Sigmoid colon (tissue), 6 donors: ENCODE measurements at regions not wholly inside any gene's neighbourhood (a gene's known extent, or its start where the extent isn't known, plus 50 kb on each side); places are given as distances from the start of the nearest gene placed in this dataset.

Source experiments
- DNase-seq: peaks from one replicate; pipeline ENCODE4 v3.0.0-alpha.2; 2019
- H3K27ac ChIP-seq, 4 donors: fragments of 200-600 bp; sonication (generic); one replicate each; pipeline ENCODE4 v1.5.1; 2016 to 2019; ENCODE audit warnings: mild to moderate bottlenecking in 1 of 4
- H3K27me3 ChIP-seq, 3 donors: fragments of 200-600 bp; sonication (generic); one replicate each; pipeline ENCODE4 v1.5.1; 2019; ENCODE audit warnings: mild to moderate bottlenecking in 1 of 3
- H3K36me3 ChIP-seq, 4 donors: fragments of 200-600 bp; sonication (generic); one replicate each; pipeline ENCODE4 v1.5.1; 2016 to 2019
- H3K4me1 ChIP-seq, 4 donors: fragments of 200-600 bp; sonication (generic); one replicate each; pipeline ENCODE4 v1.5.1; 2017 to 2019
- H3K4me3 ChIP-seq, 4 donors: fragments of 200-600 bp; sonication (generic); one replicate each; pipeline ENCODE4 v1.5.1; 2017 to 2019; ENCODE audit warnings: mild to moderate bottlenecking in 2 of 4, moderate library complexity in 1 of 4
- H3K9me3 ChIP-seq, 4 donors: fragments of 200-600 bp in 3 of 4; sonication (generic) in 3 of 4; one replicate each; pipeline versions ENCODE4 v1.5.1 to v1.6.1; 2013 to 2019
- EP300 ChIP-seq, 4 donors: sonication (generic); formaldehyde crosslinking; IDR thresholded peaks; one replicate each; pipeline ENCODE4 v1.6.1; 2017; ENCODE audit warnings: antibody characterized with exemption in 4 of 4
- POLR2A ChIP-seq, 2 donors: fragments of 450-650 bp; IDR thresholded peaks; one replicate each; pipeline ENCODE4 v1.6.1; 2016; ENCODE audit warnings: antibody characterized with exemption in 2 of 2, mild to moderate bottlenecking in 2 of 2, moderate library complexity in 2 of 2
- POLR2AphosphoS5 ChIP-seq, 4 donors: sonication (generic); formaldehyde crosslinking; IDR thresholded peaks; one replicate each; pipeline ENCODE4 v1.6.1; 2017; ENCODE audit warnings: antibody characterized with exemption in 4 of 4
- WGBS, 2 donors: extraction: QIAGEN DNeasy Blood & Tissue Kit; methylation state at CpG; one replicate each; pipeline ENCODE4 v1.1.7; 2013; 5-methylcytosine and 5-hydroxymethylcytosine counted together
- intact Hi-C: fragments of 100-400 bp; cut with DNase I; formaldehyde crosslinking; loops from one replicate; pipeline ENCODE4 v1.15.1; 2023
- TF ChIP-seq, protein P1 (sequence below), 4 experiments: fragments of 450-650 bp in 3 of 4; fragments of 200-600 bp in 1 of 4; IDR thresholded peaks; one replicate each; pipeline ENCODE4 v1.5.1; 2016 to 2019; ENCODE audit warnings: antibody characterized with exemption in 4 of 4, mild to moderate bottlenecking in 3 of 4, moderate library complexity in 2 of 4
- donor health status: healthy with polysubstance abuse.
- donor health status: healthy.

DNA sequence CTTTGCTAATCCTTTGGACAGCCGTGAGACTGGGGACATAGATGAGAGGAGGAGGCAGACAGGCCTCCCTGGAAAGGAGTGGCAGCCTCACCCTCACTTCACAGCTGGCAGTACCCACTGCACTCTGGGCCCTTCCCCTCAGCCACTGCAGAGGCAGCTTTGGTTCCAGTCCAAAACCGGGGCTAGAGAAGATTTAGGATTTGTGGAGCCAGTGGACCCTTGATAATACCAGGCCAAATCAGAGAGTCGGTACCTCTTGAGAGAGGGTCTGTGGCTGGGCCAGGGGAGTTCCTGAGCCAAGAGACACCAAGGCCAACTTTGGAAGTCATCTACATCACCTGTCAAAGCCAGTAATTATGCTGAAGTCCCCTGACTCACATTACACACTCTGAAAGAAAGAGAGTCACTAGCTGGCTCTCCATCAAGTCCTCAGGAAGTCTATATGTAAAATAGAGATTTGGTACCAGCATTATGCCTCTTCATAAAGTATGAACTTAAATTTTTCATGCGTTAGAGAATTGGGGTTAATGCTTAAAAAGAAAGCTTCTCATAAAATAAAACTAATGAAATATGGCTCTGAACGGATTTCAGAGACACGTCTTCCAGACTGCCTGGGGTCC, 244.1 kb upstream of the SEMA6D start:
- no peak overlapping the region for H3K4me3 ChIP-seq
- 81 to 84% methylated on average over 6 of the region's 6 CpGs for WGBS, 2 donors
- DNase-seq = no peak
- no peaks in the 10 kb centered on the region for H3K27me3 ChIP-seq
- H3K27ac ChIP-seq = peak overlapping the region in 3 of 4 donors; percentile 10 to 49 (median 20)
- no peaks in the 10 kb centered on the region for H3K9me3 ChIP-seq
- no peak for TF ChIP-seq POLR2AphosphoS5 (IDR thresholded peaks at IDR 0.05)
- intact Hi-C loops = loop anchor here (10.0 kb wide), 2 partner anchors 278 to 512 kb away; no protein-coding TSS in a partner anchor
- H3K4me1 ChIP-seq = peaks cover 0 to 20% (median 11%) of the 10 kb centered on the region in 4 donors
- no peaks in the 10 kb centered on the region for H3K36me3 ChIP-seq

DNA sequence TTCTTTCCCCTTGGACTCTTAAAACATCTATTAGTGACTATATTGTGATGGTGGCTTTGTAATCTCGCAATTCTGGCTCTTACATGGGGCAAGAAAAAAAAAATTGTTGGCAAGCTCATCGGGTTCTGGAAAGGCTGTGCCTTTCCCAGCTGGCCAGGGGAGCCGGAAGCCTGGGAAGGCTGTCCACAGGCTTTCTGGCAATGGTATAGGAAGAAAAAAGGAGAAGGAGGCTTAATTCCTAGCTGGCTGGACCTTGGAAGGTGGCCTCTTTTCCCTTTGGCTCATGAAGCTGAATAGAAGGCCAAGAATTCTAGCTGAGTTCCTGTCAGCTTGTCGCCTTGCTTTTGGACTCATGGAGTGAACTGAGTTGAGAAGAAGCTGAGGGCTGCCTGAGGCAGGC, 243.5 kb upstream of the SEMA6D start:
- Histone ChIP-seq H3K36me3 (no peaks in the 10 kb centered on the region), H3K27me3 (no peaks in the 10 kb centered on the region), H3K27ac (peak overlapping the region in 3 of 4 donors; percentile 10 to 49 (median 20)), H3K9me3 (no peaks in the 10 kb centered on the region), H3K4me1 (peaks cover 0 to 20% (median 11%) of the 10 kb centered on the region in 4 donors), H3K4me3 (no peak overlapping the region)
- WGBS, 2 donors = 67 to 81% methylated on average over 4 of the region's 4 CpGs
- intact Hi-C loops = loop anchor here (10.0 kb wide), 2 partner anchors 279 to 511 kb away; no protein-coding TSS in a partner anchor
- DNase-seq = peak; percentile 81
- TF ChIP-seq EP300 (IDR thresholded peaks at IDR 0.05) = no peak
- TF ChIP-seq POLR2AphosphoS5 (IDR thresholded peaks at IDR 0.05) = peak in 3 of 4 donors; percentile 47 to 51 (median 49)

DNA sequence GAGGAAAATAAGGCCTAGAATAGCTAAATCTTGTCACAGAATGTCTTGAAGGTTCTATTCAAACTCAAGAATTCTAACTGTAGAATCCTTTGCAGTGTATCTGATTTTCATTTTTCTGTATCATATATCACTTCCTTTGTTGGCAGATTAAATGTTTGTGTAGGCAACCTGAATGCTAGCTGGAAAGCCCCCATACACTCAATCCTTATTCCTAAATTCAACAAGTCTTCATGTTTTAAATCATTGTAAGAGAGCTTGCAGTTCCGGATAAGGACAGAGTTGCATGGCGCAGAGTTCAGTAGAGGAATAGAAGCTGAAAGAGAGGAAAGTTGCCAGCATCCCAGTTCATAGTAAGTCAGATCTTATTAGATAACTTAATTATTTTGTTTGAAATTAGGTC, 242.0 kb upstream of the SEMA6D start:
- Histone ChIP-seq H3K9me3 (no peaks in the 10 kb centered on the region), H3K4me1 (peaks cover 0 to 20% (median 11%) of the 10 kb centered on the region in 4 donors), H3K27me3 (no peaks in the 10 kb centered on the region), H3K27ac (no peak overlapping the region), H3K4me3 (no peak overlapping the region), H3K36me3 (no peaks in the 10 kb centered on the region)
- DNase-seq = no peak
- intact Hi-C loops = loop anchor here (10.0 kb wide), 2 partner anchors 281 to 509 kb away; no protein-coding TSS in a partner anchor
- TF ChIP-seq, protein P1, sequence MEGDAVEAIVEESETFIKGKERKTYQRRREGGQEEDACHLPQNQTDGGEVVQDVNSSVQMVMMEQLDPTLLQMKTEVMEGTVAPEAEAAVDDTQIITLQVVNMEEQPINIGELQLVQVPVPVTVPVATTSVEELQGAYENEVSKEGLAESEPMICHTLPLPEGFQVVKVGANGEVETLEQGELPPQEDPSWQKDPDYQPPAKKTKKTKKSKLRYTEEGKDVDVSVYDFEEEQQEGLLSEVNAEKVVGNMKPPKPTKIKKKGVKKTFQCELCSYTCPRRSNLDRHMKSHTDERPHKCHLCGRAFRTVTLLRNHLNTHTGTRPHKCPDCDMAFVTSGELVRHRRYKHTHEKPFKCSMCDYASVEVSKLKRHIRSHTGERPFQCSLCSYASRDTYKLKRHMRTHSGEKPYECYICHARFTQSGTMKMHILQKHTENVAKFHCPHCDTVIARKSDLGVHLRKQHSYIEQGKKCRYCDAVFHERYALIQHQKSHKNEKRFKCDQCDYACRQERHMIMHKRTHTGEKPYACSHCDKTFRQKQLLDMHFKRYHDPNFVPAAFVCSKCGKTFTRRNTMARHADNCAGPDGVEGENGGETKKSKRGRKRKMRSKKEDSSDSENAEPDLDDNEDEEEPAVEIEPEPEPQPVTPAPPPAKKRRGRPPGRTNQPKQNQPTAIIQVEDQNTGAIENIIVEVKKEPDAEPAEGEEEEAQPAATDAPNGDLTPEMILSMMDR (IDR thresholded peaks at IDR 0.05) = no peak
- TF ChIP-seq EP300 (IDR thresholded peaks at IDR 0.05) = no peak
- no peak for TF ChIP-seq POLR2A (IDR thresholded peaks at IDR 0.05)
- TF ChIP-seq POLR2AphosphoS5 (IDR thresholded peaks at IDR 0.05) = no peak
- 93 to 97% methylated on average over 2 of the region's 2 CpGs for WGBS, 2 donors

DNA sequence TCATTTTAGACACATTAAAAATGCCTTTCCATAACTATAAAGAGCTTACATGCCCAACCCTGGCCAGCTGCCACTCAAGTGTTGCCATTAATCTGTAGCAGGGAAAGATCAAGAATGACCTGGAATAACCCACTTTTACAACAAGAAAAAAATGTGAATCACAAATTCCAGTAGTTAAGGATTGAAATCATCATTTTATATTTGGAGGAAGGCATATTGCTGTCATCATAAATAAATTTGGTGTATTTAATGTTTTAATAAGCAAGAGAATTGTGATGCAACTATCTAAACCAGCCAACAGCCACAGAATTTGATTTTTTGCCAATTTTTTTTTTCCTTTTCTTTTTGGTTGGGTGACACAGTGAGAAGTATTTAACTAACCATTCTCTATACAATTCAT, 240.0 kb upstream of the SEMA6D start:
- H3K36me3 ChIP-seq = no peaks in the 10 kb centered on the region
- TF ChIP-seq POLR2A (IDR thresholded peaks at IDR 0.05) = no peak
- TF ChIP-seq, protein P1 (IDR thresholded peaks at IDR 0.05) = no peak
- H3K27me3 ChIP-seq = no peaks in the 10 kb centered on the region
- intact Hi-C loops = loop anchor here (10.0 kb wide), 2 partner anchors 283 to 507 kb away; no protein-coding TSS in a partner anchor
- no peak for DNase-seq
- H3K4me3 ChIP-seq = no peak overlapping the region
- H3K9me3 ChIP-seq = no peaks in the 10 kb centered on the region
- H3K4me1 ChIP-seq = peaks cover 0 to 20% (median 11%) of the 10 kb centered on the region in 4 donors
- no peak overlapping the region for H3K27ac ChIP-seq

DNA sequence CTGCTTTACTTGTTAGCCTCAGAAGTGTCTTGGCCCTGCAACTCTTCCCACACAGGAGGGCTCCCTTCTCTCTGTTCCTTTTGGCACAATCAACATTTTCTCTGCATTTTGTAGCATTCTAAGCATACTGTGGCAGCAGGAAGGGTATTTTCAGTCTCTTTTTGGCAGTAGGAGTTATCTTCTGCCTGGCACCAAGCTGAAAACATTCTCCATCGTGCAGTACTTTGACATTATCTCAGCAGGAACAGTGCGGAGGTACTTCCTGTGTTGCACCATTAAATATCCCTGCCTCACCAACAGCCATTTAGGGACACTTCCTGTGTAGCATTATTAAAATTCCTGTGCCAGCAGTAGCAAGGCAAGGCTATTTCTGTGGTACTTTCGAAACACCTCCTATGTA, 233.2 kb upstream of the SEMA6D start:
- TF ChIP-seq, protein P1 (IDR thresholded peaks at IDR 0.05) = no peak
- TF ChIP-seq POLR2AphosphoS5 (IDR thresholded peaks at IDR 0.05) = no peak
- TF ChIP-seq EP300 (IDR thresholded peaks at IDR 0.05) = no peak
- no peak for TF ChIP-seq POLR2A (IDR thresholded peaks at IDR 0.05)
- H3K36me3 ChIP-seq = no peaks in the 10 kb centered on the region
- WGBS, 2 donors = 71 to 88% methylated on average over 3 of the region's 3 CpGs
- no peaks in the 10 kb centered on the region for H3K27me3 ChIP-seq
- no peaks in the 10 kb centered on the region for H3K9me3 ChIP-seq
- H3K4me3 ChIP-seq = no peak overlapping the region
- no peak overlapping the region for H3K27ac ChIP-seq
- H3K4me1 ChIP-seq = no peaks in the 10 kb centered on the region
- DNase-seq = no peak
- intact Hi-C loops = no loop called here

DNA sequence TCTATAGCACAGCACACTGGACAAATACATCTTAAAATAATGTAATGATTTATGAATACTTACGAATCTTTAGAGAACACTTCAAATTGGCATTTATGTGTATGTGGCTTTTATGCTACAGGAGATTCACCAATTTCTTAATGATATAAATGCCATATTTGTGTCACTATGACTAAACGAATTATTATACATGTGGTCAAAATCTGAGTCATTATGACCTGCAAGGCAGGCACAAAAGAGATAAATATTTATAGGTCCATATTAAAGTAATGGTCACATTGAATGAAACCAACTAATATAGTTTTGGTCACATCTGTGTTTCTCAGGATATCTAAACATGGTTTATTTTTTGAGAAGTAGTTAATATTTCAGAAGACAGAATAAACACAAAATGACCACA, 232.3 kb upstream of the SEMA6D start:
- WGBS, 2 donors = 84 to 86% methylated on average over 2 of the region's 2 CpGs
- Histone ChIP-seq H3K27me3 (no peaks in the 10 kb centered on the region), H3K27ac (no peak overlapping the region), H3K4me3 (no peak overlapping the region), H3K4me1 (no peaks in the 10 kb centered on the region), H3K9me3 (no peaks in the 10 kb centered on the region), H3K36me3 (no peaks in the 10 kb centered on the region)
- no peak for DNase-seq
- TF ChIP-seq EP300 (IDR thresholded peaks at IDR 0.05) (no peak), POLR2AphosphoS5 (IDR thresholded peaks at IDR 0.05) (no peak)
- intact Hi-C loops = no loop called here
